ENCODE measurements at regions not wholly inside any gene's neighbourhood (a gene's known extent, or its start where the extent isn't known, plus 50 kb on each side); places are given as distances from the start of the nearest gene placed in this dataset.

DNA sequence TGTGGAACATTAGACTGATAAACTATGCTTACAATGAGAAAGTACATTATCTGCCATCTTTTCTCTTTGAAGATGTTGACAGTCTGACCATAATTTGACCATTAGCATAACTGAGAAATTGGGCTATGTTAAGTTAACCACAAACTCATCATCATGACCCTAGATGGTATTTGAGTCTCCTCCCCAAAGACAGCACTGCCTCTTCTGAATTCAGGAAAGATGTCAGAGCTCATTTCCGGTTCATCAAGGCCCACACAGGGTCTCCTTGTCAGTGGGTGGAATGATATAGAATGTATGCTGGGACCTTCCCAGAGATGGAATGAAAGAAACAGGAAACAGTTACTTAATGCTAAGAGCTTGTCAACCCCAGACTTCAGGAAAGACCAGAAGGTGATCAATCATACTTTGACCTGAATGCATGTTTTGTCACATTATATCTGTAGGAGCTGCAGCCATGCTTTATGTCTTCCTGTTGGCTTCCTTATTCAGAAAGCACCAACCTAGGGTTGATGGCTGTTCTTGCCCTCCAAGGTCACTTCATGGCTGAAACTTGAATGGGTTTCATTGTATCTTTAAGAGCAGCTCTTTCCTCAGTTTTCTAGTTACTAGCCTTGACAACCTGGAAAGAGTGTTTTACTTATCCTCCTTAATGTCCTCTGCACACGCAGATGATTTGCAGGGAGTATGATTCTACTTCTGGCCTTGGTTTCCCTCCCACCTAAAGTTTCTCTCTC lies 99.1 kb upstream of the NEUROD1 start:
- TF ChIP-seq, protein P1, sequence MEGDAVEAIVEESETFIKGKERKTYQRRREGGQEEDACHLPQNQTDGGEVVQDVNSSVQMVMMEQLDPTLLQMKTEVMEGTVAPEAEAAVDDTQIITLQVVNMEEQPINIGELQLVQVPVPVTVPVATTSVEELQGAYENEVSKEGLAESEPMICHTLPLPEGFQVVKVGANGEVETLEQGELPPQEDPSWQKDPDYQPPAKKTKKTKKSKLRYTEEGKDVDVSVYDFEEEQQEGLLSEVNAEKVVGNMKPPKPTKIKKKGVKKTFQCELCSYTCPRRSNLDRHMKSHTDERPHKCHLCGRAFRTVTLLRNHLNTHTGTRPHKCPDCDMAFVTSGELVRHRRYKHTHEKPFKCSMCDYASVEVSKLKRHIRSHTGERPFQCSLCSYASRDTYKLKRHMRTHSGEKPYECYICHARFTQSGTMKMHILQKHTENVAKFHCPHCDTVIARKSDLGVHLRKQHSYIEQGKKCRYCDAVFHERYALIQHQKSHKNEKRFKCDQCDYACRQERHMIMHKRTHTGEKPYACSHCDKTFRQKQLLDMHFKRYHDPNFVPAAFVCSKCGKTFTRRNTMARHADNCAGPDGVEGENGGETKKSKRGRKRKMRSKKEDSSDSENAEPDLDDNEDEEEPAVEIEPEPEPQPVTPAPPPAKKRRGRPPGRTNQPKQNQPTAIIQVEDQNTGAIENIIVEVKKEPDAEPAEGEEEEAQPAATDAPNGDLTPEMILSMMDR (IDR thresholded peaks at IDR 0.05): no peak
- TF ChIP-seq POLR2A (IDR thresholded peaks at IDR 0.05) (no peak), POLR2AphosphoS5 (IDR thresholded peaks at IDR 0.05) (no peak)
- H3K4me1 ChIP-seq: no peaks in the 10 kb centered on the region
- no peaks in the 10 kb centered on the region for H3K36me3 ChIP-seq
- peak overlapping the region; percentile 37 to 66 for H3K27ac ChIP-seq
- no peak overlapping the region for H3K4me3 ChIP-seq
- DNase-seq (ENCODE audit: low spot score in 2 of 2): no peak
- no peaks in the 10 kb centered on the region for H3K9me3 ChIP-seq
- H3K27me3 ChIP-seq: no peaks in the 10 kb centered on the region
- intact Hi-C loops (cut with DNase I; ENCODE audit: low total_unique reads): no loop called here

DNA sequence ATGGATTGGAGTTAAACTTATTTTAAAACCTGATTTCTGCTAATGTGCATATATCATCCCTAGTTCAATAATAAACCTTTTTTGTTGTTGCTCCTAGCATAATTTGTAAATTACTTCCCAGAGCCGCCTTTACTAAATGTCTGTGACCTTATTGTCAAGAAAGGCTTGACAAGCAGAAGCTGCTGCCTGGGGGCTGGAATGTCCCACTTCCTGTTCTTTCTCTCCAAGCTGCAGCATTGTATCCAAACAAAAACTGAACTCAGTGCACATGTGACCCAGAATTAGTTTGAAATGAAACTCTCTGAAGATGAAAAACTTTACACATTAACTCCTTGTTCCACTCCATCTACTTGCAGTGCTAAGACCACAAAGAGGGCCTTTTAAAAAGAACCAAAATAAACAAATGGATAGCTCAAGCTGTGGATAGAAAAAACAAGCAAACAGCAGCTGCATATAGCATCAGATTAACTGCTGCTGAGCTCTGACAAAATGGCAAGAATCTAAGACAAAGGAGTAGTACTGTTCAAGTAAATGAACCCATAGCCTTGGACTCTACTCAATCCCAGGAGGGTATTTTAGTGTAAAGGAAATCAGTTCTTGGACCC lies 99.8 kb upstream of the NEUROD1 start:
- Histone ChIP-seq H3K27me3 (no peaks in the 10 kb centered on the region), H3K27ac (peak overlapping the region; percentile 37 to 66), H3K4me1 (no peaks in the 10 kb centered on the region), H3K9me3 (no peaks in the 10 kb centered on the region), H3K4me3 (no peak overlapping the region), H3K36me3 (no peaks in the 10 kb centered on the region)
- intact Hi-C loops (cut with DNase I; ENCODE audit: low total_unique reads): no loop called here
- peak; percentile 47 to 58 for DNase-seq (ENCODE audit: low spot score in 2 of 2)
- TF ChIP-seq POLR2A (IDR thresholded peaks at IDR 0.05) (no peak), POLR2AphosphoS5 (IDR thresholded peaks at IDR 0.05) (no peak)
- TF ChIP-seq, protein P1 (IDR thresholded peaks at IDR 0.05): no peak

DNA sequence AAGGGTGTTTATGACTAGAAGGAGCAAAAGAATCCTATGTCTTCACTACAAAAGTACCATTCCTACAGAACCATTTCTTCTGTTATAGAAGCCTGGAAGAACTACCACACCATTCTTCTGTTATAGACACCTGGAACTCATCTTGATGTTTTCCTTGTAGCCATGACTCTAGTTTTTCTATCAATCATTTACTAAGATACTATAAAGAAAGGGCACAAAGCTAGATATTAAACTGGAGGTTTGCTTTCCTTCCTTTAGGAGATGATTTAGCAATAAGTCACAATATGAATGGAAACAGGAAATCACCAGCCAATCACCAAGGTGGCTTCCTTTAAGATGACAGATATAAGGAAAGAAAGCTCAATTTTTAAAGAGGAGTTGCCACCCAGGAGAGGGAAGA lies 100.3 kb upstream of the NEUROD1 start:
- Histone ChIP-seq H3K27ac (peak overlapping the region; percentile 37 to 66), H3K27me3 (no peaks in the 10 kb centered on the region), H3K9me3 (no peaks in the 10 kb centered on the region), H3K4me3 (no peak overlapping the region), H3K4me1 (no peaks in the 10 kb centered on the region), H3K36me3 (no peaks in the 10 kb centered on the region)
- no peak for DNase-seq (ENCODE audit: low spot score in 2 of 2)
- intact Hi-C loops (cut with DNase I; ENCODE audit: low total_unique reads): no loop called here
- TF ChIP-seq, protein P1 (IDR thresholded peaks at IDR 0.05): no peak
- TF ChIP-seq POLR2A (IDR thresholded peaks at IDR 0.05) (no peak), POLR2AphosphoS5 (IDR thresholded peaks at IDR 0.05) (no peak)

DNA sequence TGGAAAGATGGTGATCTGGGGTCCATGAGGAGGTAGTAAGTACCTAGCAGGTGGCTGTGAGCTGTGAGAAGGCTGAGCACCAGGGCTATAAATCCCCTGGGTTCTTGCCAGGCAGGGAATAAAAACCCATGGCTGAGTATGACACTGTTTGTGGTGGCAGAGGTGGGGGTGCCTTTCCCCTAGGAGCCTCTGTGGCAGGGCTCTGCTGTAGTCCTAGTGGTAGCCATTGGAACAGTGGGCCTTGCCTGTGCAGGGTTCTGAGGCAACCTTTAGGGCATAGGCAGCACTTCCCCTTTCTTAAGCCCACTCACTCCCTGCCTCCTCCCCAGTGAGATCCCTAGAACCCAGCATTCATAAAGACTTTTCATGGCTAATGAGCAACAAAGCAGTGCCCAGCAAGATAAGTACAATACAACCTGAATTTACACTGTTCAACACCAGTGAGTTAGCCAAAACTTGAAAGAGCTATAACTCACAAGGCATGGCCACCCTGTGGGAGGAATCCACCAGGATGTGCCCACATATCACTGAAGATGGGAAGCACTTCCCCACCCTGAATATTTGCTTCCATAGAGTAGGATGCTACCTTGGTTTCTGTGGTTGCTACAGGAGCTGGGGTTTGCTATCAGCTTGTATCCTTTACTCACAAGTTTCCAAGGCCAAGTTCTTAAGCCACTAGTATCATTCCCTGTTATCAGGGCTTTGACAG lies 100.9 kb upstream of the NEUROD1 start:
- peak overlapping the region in 1 of 2 donors; percentile 37 for H3K27ac ChIP-seq
- H3K27me3 ChIP-seq: no peaks in the 10 kb centered on the region
- no peaks in the 10 kb centered on the region for H3K4me1 ChIP-seq
- no peaks in the 10 kb centered on the region for H3K9me3 ChIP-seq
- DNase-seq (ENCODE audit: low spot score in 2 of 2): no peak
- intact Hi-C loops (cut with DNase I; ENCODE audit: low total_unique reads): no loop called here
- TF ChIP-seq, protein P1 (IDR thresholded peaks at IDR 0.05): no peak
- TF ChIP-seq POLR2A (IDR thresholded peaks at IDR 0.05) (no peak), POLR2AphosphoS5 (IDR thresholded peaks at IDR 0.05) (no peak)
- no peaks in the 10 kb centered on the region for H3K36me3 ChIP-seq
- H3K4me3 ChIP-seq: no peak overlapping the region

DNA sequence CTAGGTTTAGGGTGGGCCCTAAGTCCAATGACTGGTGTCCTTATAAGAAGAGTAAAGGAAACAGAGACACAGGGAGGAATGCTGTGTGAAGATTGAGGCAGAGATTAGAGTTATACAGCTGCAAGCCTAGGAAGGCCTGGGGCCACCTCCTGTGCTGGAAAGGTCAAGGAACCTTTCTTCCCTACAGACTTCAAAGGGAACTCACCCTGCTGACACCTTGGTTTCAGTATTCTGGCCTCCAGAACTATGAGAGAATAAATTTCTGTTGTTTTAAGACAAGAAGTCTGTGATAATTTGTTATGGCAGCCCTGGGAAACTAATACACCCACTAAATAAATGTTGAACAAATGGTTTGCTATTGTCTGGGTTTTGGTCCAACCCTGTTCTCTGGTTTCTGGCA lies 102.3 kb upstream of the NEUROD1 start:
- no peaks in the 10 kb centered on the region for H3K4me1 ChIP-seq
- intact Hi-C loops (cut with DNase I; ENCODE audit: low total_unique reads): no loop called here
- no peak overlapping the region for H3K27ac ChIP-seq
- H3K9me3 ChIP-seq: no peaks in the 10 kb centered on the region
- no peaks in the 10 kb centered on the region for H3K27me3 ChIP-seq
- H3K4me3 ChIP-seq: no peak overlapping the region
- H3K36me3 ChIP-seq: no peaks in the 10 kb centered on the region
- TF ChIP-seq POLR2A (IDR thresholded peaks at IDR 0.05) (no peak), POLR2AphosphoS5 (IDR thresholded peaks at IDR 0.05) (no peak)
- TF ChIP-seq, protein P1 (IDR thresholded peaks at IDR 0.05): no peak
- DNase-seq (ENCODE audit: low spot score in 2 of 2): no peak
